ENCODE measurements at regions not wholly inside any gene's neighbourhood (a gene's known extent, or its start where the extent isn't known, plus 50 kb on each side); places are given as distances from the start of the nearest gene placed in this dataset.
"Not testable (repeated sequence)": the region's sequence is repeated elsewhere in the genome, so short reads cannot be mapped to it uniquely, and the experiment has no call there.

GRCh38 chr6:85750146-85750545, 107.5 kb upstream of the SYNCRIP start:
- not testable (repeated sequence) for DNase-seq (ENCODE audit: low read depth in 3 of 3)

DNA sequence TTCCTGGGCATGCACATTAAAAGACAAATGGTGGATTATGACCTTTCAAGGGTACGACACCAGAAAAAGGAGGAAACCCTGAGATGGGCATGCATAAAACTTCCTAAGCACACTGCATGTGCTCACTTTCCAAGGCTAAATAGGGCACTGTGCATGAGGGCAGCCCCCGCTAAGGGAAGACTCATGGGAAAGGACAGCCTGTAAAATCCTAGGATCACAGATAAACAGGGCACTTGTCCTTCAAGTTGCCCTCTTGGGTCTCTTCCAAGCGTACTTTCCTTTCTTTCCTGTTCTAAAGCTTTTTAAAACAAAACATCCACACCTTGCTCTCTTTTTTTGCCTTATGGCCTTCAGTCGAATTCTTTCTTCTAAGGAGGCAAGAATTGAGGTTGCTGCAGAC, 106.5 kb upstream of the SYNCRIP start:
- DNase-seq (ENCODE audit: low read depth in 3 of 3) = no peak

DNA sequence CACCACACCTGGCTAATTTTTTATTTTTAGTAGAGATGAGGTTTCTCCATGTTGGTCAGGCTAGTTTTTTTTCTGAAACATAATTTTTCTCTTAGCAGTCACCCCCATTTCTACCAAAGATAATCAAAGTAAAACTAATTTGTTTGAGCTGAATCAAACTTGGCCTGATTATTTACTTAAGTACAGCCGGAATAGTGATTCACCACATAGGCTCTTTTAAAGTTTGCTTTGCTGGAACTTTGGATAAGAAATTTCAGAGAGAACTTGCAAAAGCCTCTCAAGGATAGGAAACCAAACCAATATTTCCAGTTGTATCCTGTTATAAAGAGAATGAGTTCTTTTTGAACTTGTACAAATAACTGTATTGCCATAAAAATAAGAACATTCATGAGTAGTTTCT, 105.0 kb upstream of the SYNCRIP start:
- DNase-seq (ENCODE audit: low read depth in 3 of 3) = no peak

- DNase-seq (ENCODE audit: low read depth in 3 of 3) = no peak
Observed at GRCh38 chr6:85747093-85747492, 104.4 kb upstream of the SYNCRIP start.

DNA sequence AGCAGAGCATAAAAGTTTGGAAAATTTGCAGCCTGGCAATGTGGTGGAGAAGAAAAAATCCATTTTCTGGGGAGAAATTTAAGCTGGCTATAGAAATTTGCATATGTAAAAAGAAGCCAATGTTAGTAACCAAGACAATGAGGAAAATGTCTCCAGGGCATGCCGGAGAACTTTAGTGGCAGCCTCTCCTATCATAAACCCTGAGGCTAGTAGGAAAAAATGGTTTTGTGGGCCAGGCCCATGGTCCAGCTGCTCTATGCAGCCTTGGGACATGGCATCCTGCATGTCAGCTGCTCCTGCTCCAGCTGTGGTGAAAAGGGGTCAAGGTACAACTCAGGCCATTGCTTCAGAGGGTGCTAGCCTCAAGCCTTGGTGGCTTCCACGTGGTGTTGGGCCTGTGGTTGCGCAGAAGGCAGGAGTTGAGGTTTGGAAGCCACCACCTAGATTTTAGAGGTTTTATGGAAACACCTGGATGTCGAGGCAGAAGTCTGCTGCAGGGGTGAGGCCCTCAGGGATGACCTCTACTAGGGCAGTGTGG, 101.8 kb upstream of the SYNCRIP start:
- no peak for DNase-seq (ENCODE audit: low read depth in 3 of 3)

DNA sequence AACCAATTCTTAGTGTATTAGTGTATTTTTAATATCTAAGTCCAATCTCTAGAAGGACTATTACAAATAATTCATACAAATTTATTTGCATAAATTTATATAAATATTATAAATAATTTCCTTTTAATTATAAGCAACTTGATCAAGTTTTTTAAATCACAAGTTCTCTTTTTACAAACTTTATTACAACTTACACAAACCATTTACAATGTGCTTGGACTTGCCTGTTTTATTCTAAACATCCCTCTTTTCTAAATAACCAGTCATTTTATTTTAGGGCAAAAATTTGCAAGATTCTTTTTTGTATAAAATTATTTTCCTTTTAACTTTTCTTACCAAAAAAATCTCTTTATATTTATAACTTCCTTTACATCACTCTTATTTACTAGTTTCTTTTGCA, 83.5 kb upstream of the SYNCRIP start:
- no peak for DNase-seq (ENCODE audit: low read depth in 3 of 3)

DNA sequence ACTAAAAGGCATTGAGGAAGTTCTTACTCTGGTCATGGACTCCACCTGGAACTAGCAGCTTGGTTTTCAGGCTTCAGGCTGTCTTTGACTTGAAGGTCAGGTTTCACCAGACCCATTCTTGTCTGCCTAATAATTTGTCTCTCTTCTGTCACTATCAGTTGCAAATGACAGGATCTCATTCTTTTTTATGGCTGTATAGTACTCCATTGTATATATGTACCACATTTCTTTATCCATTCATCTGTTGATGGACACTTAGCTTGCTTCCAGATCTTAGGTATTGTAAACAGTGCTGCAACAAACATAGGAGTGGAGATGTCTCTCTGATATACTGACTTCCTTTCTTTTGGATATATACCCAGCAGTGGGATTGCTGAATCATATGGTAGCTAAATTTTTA, 73.1 kb upstream of the SYNCRIP start:
- no peak for DNase-seq (ENCODE audit: low read depth in 3 of 3)

DNA sequence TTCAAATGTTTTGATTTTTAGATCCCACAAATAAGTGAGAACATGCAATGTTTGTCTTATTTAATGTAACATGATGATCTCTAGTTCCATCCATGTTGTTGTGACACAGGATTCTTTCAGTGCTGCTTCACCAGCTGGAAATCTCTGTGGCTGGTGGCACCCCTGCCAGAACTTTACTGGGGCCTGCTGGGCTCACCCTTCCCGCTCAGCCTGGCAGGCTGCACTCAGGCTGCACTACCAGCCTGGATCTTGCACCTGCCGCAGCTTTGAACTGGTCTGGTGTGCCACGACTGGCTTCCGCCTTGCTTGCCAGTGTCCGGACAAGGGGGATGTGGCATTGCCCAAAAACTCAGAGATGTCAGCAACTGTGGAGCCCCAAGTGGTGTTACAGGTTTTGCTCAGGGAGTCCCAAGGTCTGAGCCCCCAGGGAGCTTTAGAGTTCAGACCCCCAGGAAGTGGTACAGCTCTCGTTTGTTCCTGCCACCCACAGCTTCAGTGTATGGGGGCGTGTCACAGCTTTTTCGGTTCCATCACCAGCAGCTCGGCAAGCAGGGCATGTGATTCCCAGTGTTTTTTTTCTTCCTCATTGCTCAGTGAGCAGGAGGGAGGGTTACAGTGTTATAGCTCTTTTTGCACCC, 72.3 kb upstream of the SYNCRIP start:
- no peak for DNase-seq (ENCODE audit: low read depth in 3 of 3)

DNA sequence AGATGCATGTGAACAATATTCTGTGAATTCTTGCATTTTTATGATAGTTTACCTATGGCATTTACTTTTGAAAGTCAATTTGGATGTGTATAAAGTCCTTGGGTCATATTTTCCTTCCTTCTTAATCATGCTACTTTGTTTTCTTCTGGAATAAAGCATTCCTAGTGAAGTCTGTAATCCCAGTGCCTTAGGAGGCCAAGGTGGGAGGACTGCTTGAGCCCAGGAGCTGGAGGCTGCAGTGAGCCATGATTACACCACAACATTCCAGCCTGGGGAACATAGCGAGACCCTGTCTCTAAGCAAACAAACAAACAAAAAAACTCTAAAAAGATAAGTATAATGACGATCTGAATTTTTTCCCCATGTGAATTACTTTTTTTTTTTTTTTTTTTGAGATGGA, 69.7 kb upstream of the SYNCRIP start:
- no peak for DNase-seq (ENCODE audit: low read depth in 3 of 3)

DNA sequence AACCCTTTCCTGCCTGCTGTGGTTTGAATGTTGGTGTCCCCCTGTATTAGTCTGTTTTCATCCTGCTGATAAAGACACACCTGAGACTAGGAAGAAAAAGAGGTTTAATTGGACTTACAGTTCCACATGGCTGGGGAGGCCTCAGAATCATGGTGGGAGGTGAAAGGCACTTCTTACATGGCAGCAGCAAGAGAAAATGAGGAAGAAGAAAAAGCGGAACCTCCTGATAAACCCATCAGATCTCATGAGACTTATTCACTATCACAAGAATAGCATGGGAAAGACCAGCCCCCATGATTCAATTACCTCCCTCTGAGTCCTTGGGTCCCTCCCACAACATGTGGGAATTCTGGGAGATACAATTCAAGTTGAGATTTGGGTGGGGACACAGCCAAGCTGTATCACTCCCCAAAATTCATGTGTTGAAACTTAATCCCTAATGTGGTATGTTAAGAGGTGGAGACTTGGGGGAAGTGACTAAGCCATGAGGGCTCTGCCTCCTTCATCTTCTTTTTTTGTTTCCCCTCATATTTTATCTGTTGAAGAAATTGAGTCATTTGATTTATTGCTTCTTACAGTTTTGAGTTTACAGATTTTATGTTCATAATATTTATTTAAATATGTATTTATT, 64.9 kb upstream of the SYNCRIP start:
- DNase-seq (ENCODE audit: low read depth in 3 of 3) = not testable (repeated sequence)

DNA sequence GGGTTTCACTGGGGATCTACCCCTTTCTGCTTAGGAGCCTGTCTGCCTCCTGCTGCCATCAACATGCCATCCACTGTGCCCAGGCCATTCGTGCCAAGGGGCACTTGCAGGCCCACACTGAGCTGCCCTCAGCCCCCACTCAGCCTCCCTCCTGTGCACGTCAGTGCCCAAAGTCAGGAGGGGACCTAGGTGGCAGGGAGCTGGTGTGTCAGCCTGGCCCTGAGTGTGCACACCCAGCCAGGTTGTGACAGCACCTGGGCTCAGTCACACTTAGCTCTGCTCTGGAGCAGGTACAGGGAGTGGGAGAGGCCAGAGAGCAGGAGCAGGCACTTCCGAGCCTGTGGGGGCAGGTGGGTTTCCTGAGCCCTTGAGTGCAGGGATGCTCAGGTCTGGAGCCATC, 63.6 kb upstream of the SYNCRIP start:
- no peak for DNase-seq (ENCODE audit: low read depth in 3 of 3)

DNA sequence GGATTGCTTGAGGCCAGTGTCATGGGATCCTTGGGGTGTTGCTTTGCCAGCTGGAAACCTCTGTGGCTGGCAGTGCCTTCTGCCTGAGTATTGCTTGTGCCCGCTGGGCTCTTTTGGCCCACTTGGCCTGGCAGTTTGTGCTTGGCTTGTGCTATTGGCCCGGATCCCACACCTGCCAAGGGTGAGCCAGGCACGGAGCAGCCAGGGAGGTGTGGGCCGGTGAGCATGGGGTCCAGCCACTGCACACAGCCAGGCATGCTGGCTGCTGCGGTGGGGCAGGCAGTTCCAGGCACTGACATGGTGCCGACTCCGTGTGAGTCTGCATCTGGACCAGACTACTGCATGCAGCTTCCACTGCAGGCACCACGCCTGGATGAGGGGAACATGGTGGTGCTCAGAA, 62.5 kb upstream of the SYNCRIP start:
- DNase-seq (ENCODE audit: low read depth in 3 of 3) = no peak

GRCh38 chr6:85703406-85703805, 60.7 kb upstream of the SYNCRIP start:
- DNase-seq (ENCODE audit: low read depth in 3 of 3) = no peak

All from stimulated activated CD4-positive, alpha-beta T cell treated with anti-CD3 and anti-CD28 coated beads, TNF-alpha, amount 100 ng/mL, for 24 hours (primary cell).